ENCODE measurements at regions not wholly inside any gene's neighbourhood (a gene's known extent, or its start where the extent isn't known, plus 50 kb on each side); places are given as distances from the start of the nearest gene placed in this dataset.

DNA sequence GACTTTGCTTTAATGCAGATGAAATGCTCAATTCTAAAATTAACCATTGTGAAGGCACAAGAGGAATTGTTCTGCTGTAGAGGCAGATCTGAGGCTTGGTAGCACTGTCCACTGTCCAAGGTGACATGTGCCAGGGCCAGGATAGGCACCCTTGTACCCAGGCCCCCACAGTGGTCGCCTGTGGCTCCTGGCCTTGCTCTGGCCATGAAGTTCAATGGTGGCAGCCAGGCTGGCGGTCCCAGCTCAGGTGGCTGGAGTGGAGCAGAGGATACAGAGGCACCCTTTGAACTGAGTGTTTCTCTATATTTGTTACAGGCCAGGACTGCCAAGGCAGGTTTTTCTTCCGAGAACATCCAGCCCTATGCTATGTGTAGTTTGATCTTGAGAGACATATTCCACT lies 102.6 kb downstream of the PTGS2 start:
- TF ChIP-seq, protein P1, sequence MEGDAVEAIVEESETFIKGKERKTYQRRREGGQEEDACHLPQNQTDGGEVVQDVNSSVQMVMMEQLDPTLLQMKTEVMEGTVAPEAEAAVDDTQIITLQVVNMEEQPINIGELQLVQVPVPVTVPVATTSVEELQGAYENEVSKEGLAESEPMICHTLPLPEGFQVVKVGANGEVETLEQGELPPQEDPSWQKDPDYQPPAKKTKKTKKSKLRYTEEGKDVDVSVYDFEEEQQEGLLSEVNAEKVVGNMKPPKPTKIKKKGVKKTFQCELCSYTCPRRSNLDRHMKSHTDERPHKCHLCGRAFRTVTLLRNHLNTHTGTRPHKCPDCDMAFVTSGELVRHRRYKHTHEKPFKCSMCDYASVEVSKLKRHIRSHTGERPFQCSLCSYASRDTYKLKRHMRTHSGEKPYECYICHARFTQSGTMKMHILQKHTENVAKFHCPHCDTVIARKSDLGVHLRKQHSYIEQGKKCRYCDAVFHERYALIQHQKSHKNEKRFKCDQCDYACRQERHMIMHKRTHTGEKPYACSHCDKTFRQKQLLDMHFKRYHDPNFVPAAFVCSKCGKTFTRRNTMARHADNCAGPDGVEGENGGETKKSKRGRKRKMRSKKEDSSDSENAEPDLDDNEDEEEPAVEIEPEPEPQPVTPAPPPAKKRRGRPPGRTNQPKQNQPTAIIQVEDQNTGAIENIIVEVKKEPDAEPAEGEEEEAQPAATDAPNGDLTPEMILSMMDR (IDR thresholded peaks at IDR 0.05; ENCODE audit: low read depth, low read length) = no peak
- TF ChIP-seq MAX (IDR thresholded peaks at IDR 0.05; ENCODE audit: low read depth, low read length) = no peak

Measured in NB4 (cell line).